ENCODE measurements at regions not wholly inside any gene's neighbourhood (a gene's known extent, or its start where the extent isn't known, plus 50 kb on each side); places are given as distances from the start of the nearest gene placed in this dataset.

- TF ChIP-seq CTCF (conservative IDR thresholded peaks at IDR 0.05; ENCODE audit: low read length) (no peak), EZH2phosphoT487 (IDR thresholded peaks at IDR 0.05; ENCODE audit: borderline replicate concordance) (no peak)
These were observed 270.4 kb downstream of the ADAMTS20 start for GRCh38 chr12:43281563-43281962.
